ENCODE measurements at regions not wholly inside any gene's neighbourhood (a gene's known extent, or its start where the extent isn't known, plus 50 kb on each side); places are given as distances from the start of the nearest gene placed in this dataset.

DNA sequence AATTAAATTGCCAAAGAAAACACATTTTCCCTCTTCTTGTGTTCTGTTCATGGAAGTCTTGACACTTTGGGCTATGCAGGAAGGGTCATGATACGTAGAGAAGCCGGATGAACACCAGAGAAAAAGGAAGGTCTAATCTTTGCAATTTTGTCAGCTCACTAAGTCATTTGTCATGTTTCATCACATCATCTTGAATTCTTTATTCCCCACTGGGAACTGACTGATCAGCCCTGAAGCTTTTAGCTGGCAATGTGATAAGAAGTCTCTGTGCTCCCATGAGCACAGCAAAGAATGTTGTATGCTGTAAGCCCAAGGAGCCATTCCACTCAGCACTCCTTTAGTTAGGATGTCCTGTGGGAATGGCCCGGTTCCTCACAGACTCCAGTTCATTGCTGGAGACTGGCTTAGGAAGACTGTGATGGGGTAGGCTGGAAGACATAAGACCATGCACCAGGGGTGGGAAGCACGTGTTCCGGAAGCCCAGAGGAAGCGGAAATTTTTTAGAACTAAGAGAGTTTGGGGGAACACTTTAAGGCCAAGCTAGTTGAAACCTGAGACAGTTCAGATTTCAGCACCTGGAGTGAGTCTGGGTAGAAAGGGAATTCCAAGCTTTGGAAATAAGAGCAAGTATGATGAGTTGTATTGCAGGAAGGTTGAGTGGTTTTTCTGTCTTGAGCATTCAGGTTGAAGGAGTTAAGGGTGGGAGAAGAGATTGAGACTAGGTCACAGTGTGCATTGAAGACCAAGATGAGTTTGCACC is 306.7 kb upstream of the MTNR1B start:
- H2BK15ac ChIP-seq (ENCODE audit: low read length): no peak overlapping the region
- no peak overlapping the region for H2BK12ac ChIP-seq (ENCODE audit: low read depth, low read length)
- no peak overlapping the region for H3K56ac ChIP-seq (replicated peaks; ENCODE audit: insufficient read length, low read depth, low read length)
- H2BK20ac ChIP-seq (ENCODE audit: low read length): no peak overlapping the region
- DNase-seq (ENCODE audit: low read depth in 1 of 2, low spot score in 2 of 2) (no peak), FAIRE-seq (peak; percentile 24)
- no peak overlapping the region for H4K8ac ChIP-seq (ENCODE audit: extremely low read depth, insufficient read depth, low read length)
- no peak overlapping the region for H3K9ac ChIP-seq (replicated peaks in 1 of 4; ENCODE audit: extremely low read depth in 1 of 4, low read depth in 3 of 4, low read length in 3 of 4)
- no peak overlapping the region for H3K14ac ChIP-seq (ENCODE audit: insufficient read length)
- peaks cover 0 to 6% (median 3%) of the 10 kb centered on the region in 4 experiments; a peak in 3 of 7 replicates for H3K4me1 ChIP-seq (replicated peaks in 1 of 4; ENCODE audit: control insufficient read depth in 3 of 4, insufficient read depth in 4 of 4, low read length in 3 of 4)
- no peak overlapping the region for H3K27ac ChIP-seq (ENCODE audit: low read depth, low read length)
- WGBS, 2 experiments (ENCODE audit: extremely low coverage in 1 of 2, insufficient coverage in 1 of 2, insufficient read length in 1 of 2, insufficient replicate concordance in 2 of 2, low coverage in 1 of 2, low lambda C conversion rate in 2 of 2, missing lambda C conversion rate in 1 of 2): 72% methylated on average over 6 of the region's 6 CpGs; no CpG with 5 or more reads in 1 of the 2 experiments
- ChIA-PET CTCF (ENCODE audit: partially characterized antibody) (interaction anchor here (1.2 to 1.4 kb wide), 2 partner anchors 12 to 36 kb away, joined by 3 to 4 read pairs; no protein-coding TSS in a partner anchor), POLR2A (ENCODE audit: partially characterized antibody) (no interaction called here)
- H4K5ac ChIP-seq (ENCODE audit: insufficient read length, low read depth, low read length): no peak overlapping the region
- no peak overlapping the region for H3K4me3 ChIP-seq (ENCODE audit: extremely low read depth in 1 of 4, insufficient read depth in 2 of 4, low read depth in 3 of 4, low read length in 4 of 4)
- no peaks in the 10 kb centered on the region for H4K20me1 ChIP-seq (replicated peaks in 1 of 2; ENCODE audit: control insufficient read depth in 1 of 2, insufficient read depth in 2 of 2, low read length in 2 of 2)
- no peak overlapping the region for H2BK120ac ChIP-seq (replicated peaks; ENCODE audit: low read depth, low read length)
- H3K23ac ChIP-seq (ENCODE audit: insufficient read length): no peak overlapping the region
- H3K79me2 ChIP-seq (ENCODE audit: control insufficient read depth in 1 of 2, insufficient read depth in 2 of 2, low read length in 2 of 2): no peaks in the 10 kb centered on the region
- H3K79me1 ChIP-seq (ENCODE audit: low read depth, low read length): no peaks in the 10 kb centered on the region
- H2AFZ ChIP-seq (ENCODE audit: low read length): no peak overlapping the region
- no peak overlapping the region for H4K91ac ChIP-seq (replicated peaks; ENCODE audit: insufficient read length, low read length)
- H2BK5ac ChIP-seq (ENCODE audit: low read depth, low read length): no peak overlapping the region
- H3K27me3 ChIP-seq (replicated peaks in 1 of 4; ENCODE audit: control insufficient read depth in 3 of 4, extremely low read depth in 1 of 4, insufficient read depth in 3 of 4, low read length in 3 of 4): no peaks in the 10 kb centered on the region
- no peak overlapping the region for H3K4ac ChIP-seq (replicated peaks; ENCODE audit: insufficient read length, low read depth, low read length)
- no peak overlapping the region for H3K18ac ChIP-seq (ENCODE audit: extremely low read depth, low read length)
- no peaks in the 10 kb centered on the region for H3K9me3 ChIP-seq (ENCODE audit: insufficient read depth in 2 of 2, low read depth in 1 of 2, low read length in 1 of 2)
- no peak overlapping the region for H3K4me2 ChIP-seq (ENCODE audit: insufficient read depth in 1 of 2, low read depth in 2 of 2, low read length in 2 of 2)
- no peaks in the 10 kb centered on the region for H3K36me3 ChIP-seq (ENCODE audit: control insufficient read depth in 2 of 4, insufficient read depth in 4 of 4, low read length in 3 of 4)
- no peak overlapping the region for H2AK5ac ChIP-seq (ENCODE audit: low read depth, low read length)
- H3K23me2 ChIP-seq (ENCODE audit: low read depth, low read length): no peaks in the 10 kb centered on the region
- TF ChIP-seq FOSL1 (IDR thresholded peaks at IDR 0.05; ENCODE audit: insufficient read depth, low read depth, low read length): no peak
- TF ChIP-seq SIN3A (conservative IDR thresholded peaks at IDR 0.05 in 1 of 2, IDR thresholded peaks at IDR 0.05 in 1 of 2; ENCODE audit: low read depth in 1 of 2, low read length in 2 of 2): no peak
- no peak for TF ChIP-seq CHD1 (IDR thresholded peaks at IDR 0.05; ENCODE audit: low read depth, low read length)
- no peak for TF ChIP-seq CBX5 (IDR thresholded peaks at IDR 0.05; ENCODE audit: low read depth, low read length)
- TF ChIP-seq HDAC6 (IDR thresholded peaks at IDR 0.05; ENCODE audit: low read depth, low read length): no peak
- TF ChIP-seq ASH2L (IDR thresholded peaks at IDR 0.05; ENCODE audit: low read length): no peak
- no peak for TF ChIP-seq EP300 (IDR thresholded peaks at IDR 0.05; ENCODE audit: borderline replicate concordance in 1 of 2, low read depth in 2 of 2, low read length in 2 of 2)
- TF ChIP-seq NANOG (IDR thresholded peaks at IDR 0.05; ENCODE audit: insufficient read depth, low read depth, low read length, poor library complexity, severe bottlenecking): no peak
- TF ChIP-seq SIX5 (IDR thresholded peaks at IDR 0.05; ENCODE audit: low read depth, low read length): no peak
- no peak for TF ChIP-seq PHF8 (conservative IDR thresholded peaks at IDR 0.05; ENCODE audit: low read depth, low read length)
